Activated CD4-positive, CD25-positive, alpha-beta regulatory T cell treated with anti-CD3 and anti-CD28 coated beads, Interleukin-2, amount 50 U/mL, for 16 hours (primary cell): ENCODE measurements at regions not wholly inside any gene's neighbourhood (a gene's known extent, or its start where the extent isn't known, plus 50 kb on each side); places are given as distances from the start of the nearest gene placed in this dataset.
"Not testable (repeated sequence)": the region's sequence is repeated elsewhere in the genome, so short reads cannot be mapped to it uniquely, and the experiment has no call there.

Experiments used
- DNase-seq: peaks from one replicate; pipeline ENCODE4 v3.0.0-alpha.2; 2020; ENCODE audit warnings: low read depth, low spot score

- no peak for DNase-seq
These were observed 446.4 kb upstream of the NRG3 start for GRCh38 chr10:81428456-81429134.

- DNase-seq: no peak
These were observed 435.5 kb upstream of the NRG3 start for GRCh38 chr10:81439445-81439844.

GRCh38 chr10:81441624-81442023, 433.4 kb upstream of the NRG3 start:
- DNase-seq: not testable (repeated sequence)

GRCh38 chr10:81444242-81444929, 430.6 kb upstream of the NRG3 start:
- no peak for DNase-seq

GRCh38 chr10:81450651-81451050, 424.3 kb upstream of the NRG3 start:
- DNase-seq: no peak

GRCh38 chr10:81472927-81473470, 402.0 kb upstream of the NRG3 start:
- no peak for DNase-seq

- DNase-seq: no peak
These were observed 401.2 kb upstream of the NRG3 start for GRCh38 chr10:81473755-81474154.

GRCh38 chr10:81479316-81479715, 395.7 kb upstream of the NRG3 start:
- DNase-seq: no peak

GRCh38 chr10:81496626-81497025, 378.4 kb upstream of the NRG3 start:
- DNase-seq: no peak

GRCh38 chr10:81498011-81498551, 376.9 kb upstream of the NRG3 start:
- no peak for DNase-seq

- DNase-seq: no peak
These were observed 372.2 kb upstream of the NRG3 start for GRCh38 chr10:81502677-81503359.

- not testable (repeated sequence) for DNase-seq
These were observed 369.2 kb upstream of the NRG3 start for GRCh38 chr10:81505777-81506176.

GRCh38 chr10:81514811-81515210, 360.2 kb upstream of the NRG3 start:
- no peak for DNase-seq

- DNase-seq: no peak
These were observed 354.3 kb upstream of the NRG3 start for GRCh38 chr10:81520688-81521087.

- DNase-seq: no peak
These were observed 350.5 kb upstream of the NRG3 start for GRCh38 chr10:81524467-81524866.

GRCh38 chr10:81532403-81532802, 342.6 kb upstream of the NRG3 start:
- DNase-seq: no peak

- DNase-seq: no peak
These were observed 340.0 kb upstream of the NRG3 start for GRCh38 chr10:81534991-81535390.

GRCh38 chr10:81541517-81541916, 333.5 kb upstream of the NRG3 start:
- DNase-seq: no peak

GRCh38 chr10:81546243-81546642, 328.8 kb upstream of the NRG3 start:
- DNase-seq: no peak

GRCh38 chr10:81548160-81548559, 326.8 kb upstream of the NRG3 start:
- DNase-seq: no peak

GRCh38 chr10:81564143-81564542, 310.9 kb upstream of the NRG3 start:
- DNase-seq: no peak

GRCh38 chr10:81569488-81569887, 305.5 kb upstream of the NRG3 start:
- no peak for DNase-seq
